Loucy (cell line): ENCODE measurements at regions not wholly inside any gene's neighbourhood (a gene's known extent, or its start where the extent isn't known, plus 50 kb on each side); places are given as distances from the start of the nearest gene placed in this dataset.

Source experiments
- EZH2phosphoT487 ChIP-seq: fragments of 200-600 bp; IDR thresholded peaks from 2 replicates; pipeline ENCODE4 v1.6.1; 2018; ENCODE audit warnings: antibody characterized with exemption, mild to moderate bottlenecking, moderate library complexity, borderline replicate concordance
- TF ChIP-seq, protein P1 (sequence below): fragments of 200-600 bp; sonication (generic); conservative IDR thresholded peaks from 2 replicates; pipeline ENCODE4 v1.5.1; 2014; ENCODE audit warnings: mild to moderate bottlenecking, antibody characterized with exemption, low read length

DNA sequence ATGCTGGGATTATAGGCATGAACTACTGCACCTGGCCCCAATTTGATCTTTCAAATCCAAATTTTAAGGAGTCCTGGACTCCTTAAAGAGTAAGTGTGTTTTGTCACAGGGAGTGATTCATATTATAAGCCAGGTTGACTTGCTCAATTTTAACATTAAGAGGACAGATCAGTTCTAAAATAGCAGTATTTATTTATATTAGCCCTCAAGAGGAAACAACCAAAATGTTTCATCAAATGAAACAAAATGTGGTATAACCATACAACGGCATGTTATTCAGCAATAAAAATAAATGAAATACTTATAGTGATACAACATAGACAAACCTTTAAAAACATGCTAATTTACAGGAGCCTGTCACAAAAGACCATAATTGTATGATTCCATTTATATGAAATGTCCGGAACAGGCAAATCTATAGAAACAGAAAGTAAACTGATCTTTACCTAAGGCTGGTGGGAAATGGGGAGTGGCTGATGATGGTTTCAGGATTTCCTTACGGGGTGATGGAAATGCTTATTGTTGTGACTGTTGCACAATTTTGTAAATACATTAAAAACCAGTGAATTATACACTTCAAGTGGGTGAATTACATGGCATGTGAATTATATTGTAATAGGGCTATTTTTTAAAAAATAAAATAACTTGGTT, 637.4 kb downstream of the MMUT start:
- TF ChIP-seq, protein P1, sequence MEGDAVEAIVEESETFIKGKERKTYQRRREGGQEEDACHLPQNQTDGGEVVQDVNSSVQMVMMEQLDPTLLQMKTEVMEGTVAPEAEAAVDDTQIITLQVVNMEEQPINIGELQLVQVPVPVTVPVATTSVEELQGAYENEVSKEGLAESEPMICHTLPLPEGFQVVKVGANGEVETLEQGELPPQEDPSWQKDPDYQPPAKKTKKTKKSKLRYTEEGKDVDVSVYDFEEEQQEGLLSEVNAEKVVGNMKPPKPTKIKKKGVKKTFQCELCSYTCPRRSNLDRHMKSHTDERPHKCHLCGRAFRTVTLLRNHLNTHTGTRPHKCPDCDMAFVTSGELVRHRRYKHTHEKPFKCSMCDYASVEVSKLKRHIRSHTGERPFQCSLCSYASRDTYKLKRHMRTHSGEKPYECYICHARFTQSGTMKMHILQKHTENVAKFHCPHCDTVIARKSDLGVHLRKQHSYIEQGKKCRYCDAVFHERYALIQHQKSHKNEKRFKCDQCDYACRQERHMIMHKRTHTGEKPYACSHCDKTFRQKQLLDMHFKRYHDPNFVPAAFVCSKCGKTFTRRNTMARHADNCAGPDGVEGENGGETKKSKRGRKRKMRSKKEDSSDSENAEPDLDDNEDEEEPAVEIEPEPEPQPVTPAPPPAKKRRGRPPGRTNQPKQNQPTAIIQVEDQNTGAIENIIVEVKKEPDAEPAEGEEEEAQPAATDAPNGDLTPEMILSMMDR = no peak
- TF ChIP-seq EZH2phosphoT487 = no peak
